ENCODE measurements at regions not wholly inside any gene's neighbourhood (a gene's known extent, or its start where the extent isn't known, plus 50 kb on each side); places are given as distances from the start of the nearest gene placed in this dataset.

DNA sequence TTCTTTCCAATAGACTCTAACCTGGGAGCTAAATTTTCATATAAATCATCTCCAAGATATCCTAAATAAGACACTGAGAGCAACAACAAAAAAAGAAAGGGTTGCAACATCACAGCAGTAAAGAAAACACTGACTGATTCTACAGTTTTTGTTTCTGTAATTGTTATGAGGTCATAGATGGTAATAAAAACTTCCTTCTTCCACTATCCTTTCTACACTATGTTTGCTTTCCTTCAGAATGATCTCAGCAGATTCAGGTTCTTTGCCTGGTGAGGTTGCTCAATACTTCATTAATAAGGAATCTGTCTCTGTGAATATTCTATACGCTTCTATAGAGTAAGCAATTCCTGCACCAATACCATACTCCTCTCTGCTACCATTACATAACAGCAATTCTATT is 835.6 kb upstream of the GRAMD2B start:
- DNase-seq: no peak

DNA sequence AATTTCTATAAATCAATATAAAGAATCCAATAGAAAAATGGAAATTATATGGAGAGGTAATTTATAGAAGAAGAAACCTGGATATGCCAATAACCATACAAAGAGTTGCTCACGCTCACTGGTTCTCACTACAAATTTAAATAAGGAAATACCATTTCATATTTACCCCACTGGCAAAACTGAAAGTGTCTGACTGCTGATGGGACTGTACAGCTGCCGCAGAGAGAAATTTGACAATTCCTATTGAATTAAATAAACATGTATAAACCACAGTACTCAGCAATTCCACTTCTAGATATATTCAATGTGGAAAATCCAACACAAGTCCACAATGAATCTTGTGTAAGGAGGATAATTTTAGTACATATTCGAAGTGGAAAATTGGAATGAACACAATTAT is 830.4 kb upstream of the GRAMD2B start:
- DNase-seq: no peak

DNA sequence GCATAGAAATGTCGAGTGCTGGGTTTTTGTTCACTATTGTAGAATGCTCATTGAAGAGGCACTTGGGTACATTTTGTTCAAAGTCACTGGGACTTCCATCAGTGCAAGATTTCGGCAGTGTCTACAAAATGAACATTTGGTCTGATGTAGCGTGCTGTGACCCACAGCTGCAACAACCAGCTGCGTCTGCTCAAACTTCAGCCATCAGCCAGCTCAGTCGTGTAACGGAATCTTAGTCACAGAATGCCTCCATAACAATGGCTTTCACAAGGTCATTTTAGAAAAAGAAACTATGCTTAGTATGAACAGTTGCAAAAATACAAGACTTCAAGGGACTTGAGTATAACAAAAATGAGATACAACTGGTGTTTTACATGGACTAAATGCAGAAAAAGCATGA is 828.1 kb upstream of the GRAMD2B start:
- DNase-seq: no peak

DNA sequence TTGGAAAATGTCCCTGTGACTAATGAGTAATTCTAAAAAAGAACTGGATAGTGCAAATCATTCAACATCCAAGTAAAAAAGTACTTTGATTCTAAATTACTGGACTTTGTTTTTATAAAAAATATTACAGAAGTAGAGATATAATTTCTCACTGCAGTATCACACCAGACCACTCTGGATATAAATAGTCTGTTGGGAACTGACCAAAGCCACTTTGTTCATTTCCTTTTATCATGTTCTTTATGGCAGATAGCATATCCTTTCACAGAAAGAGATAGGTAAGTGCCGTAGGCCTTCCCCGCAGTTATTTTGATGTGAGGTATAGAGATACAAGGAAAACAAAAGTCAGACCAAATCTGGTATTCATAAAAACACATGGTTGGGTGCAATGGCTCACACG is 827.4 kb upstream of the GRAMD2B start:
- no peak for DNase-seq

DNA sequence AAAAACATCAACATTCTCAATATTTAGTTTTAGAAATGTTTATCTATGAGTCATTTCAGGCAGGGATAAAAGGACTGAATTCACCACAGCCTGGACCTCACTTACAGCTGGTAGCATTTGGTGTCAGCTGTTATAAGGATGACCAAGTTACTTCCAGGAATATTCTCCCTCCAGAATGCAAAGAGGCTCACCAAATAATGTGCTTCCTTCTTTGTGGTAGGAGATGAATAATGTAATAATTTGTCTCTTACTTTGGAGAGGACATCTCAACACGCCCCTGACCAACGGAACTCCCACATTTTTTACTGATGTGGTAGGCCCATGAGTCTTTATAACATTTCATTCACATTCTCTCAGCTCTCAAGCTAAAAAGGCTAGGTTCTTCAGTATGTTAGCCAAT is 825.9 kb upstream of the GRAMD2B start:
- DNase-seq: no peak

DNA sequence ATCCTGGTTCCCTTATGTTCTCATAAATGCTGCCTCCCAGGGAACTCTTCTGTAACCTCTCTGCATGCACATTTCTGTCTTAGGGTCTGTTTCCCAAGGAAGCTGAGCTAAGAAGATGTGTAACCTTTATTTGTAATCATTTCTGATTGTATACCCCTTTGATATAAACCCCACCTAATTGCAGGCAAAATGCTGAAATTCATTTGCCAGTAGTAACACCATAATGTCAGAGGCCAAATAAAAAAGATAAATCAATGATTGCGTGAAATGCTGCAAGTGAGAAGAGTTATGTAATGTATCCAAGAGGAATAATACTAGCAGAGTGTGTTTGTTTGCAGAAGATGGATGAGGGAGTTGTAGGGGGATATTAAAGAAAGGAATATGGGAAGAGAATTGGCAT is 822.6 kb upstream of the GRAMD2B start:
- no peak for DNase-seq

DNA sequence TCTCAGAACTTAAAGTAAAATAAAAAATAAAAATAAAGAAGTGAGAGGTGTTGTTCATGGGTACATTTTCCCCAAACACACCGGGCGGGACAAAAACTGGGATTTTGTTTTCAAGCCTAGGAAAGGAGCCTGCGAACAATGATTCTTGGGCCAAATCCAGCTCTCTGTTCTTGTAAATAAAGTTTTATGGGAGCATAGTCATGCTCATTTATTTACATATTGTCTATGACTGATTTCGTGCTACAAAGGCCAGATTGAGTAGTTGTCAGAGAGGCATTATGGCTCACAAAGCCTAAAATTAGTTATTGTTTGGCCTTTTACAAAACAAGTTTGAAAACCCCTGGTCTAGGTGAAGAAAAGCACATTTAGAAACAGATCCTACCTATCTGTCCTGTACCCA is 821.0 kb upstream of the GRAMD2B start:
- DNase-seq: no peak

DNA sequence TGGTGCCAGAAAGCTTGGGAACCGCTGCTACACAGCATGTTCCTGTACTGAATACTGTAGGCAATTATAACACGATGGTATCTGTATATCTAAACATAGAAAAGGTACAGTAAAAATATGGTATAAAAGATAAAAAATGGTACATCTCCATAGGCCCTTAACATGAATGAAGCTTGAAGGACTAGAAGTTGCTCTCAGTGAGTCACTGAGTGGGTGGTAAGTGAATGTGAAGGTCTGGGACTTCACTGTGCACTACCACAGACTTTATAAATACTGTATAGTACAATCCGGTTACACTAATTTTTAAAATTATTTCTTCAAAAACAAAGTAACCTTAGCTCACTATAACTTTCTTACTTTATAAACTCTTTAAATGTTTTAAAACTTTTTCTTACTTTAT is 819.9 kb upstream of the GRAMD2B start:
- no peak for DNase-seq

DNA sequence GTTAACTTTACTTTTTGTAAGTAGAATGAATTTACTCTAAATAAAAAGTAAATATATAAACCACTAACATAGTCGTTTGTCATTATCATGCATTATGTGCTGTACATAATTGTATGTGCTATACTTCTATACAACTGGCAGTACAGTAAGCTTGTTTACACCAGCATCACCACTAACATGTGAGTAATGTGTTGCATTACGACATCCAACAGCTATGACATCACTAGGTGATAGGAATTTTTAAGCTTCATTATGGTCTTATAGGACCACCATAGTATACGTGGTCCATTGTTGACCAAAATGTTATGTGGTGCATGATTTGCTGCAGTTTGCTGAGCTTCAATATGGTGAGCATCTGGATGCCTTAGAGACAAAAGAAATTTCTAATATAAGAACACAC is 819.1 kb upstream of the GRAMD2B start:
- no peak for DNase-seq

DNA sequence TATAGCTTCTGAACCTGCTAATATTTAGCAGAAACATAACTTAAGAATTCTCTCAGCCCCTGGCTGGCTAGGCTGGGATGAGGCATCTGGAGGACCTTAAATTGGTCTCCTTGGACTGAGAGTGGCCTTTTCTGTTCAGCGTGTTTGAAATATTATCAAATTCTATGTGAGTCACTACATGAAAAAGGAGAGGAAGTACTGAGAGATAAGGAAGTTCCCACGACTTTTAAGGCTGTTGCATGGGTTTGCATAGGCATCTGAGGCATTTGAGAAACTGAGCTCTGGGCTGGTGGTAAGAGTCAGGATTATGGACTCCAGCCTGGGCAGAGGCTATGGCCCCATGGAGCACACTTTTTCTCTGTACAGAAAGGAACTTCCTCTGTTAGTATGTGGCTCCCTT is 816.2 kb upstream of the GRAMD2B start:
- DNase-seq: no peak

DNA sequence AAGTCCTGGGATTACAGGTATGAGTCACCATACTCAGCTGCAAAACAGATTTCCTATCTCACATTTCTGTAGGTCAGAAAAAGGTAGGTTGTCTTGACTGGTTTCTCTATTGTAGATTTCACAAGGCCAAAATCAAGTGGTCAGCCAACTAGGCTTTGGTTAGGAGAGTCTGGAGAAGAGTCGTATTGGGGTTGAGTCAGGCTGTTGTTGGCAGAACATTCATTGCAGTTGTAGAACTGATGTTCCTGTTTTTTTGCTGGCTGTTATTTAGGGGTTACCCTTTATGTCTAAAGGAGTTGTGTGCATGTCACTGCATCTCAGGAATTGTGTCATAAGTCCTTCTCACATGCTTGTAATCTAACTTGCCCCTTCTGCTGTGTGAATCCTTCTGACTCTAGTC is 814.2 kb upstream of the GRAMD2B start:
- DNase-seq: no peak

DNA sequence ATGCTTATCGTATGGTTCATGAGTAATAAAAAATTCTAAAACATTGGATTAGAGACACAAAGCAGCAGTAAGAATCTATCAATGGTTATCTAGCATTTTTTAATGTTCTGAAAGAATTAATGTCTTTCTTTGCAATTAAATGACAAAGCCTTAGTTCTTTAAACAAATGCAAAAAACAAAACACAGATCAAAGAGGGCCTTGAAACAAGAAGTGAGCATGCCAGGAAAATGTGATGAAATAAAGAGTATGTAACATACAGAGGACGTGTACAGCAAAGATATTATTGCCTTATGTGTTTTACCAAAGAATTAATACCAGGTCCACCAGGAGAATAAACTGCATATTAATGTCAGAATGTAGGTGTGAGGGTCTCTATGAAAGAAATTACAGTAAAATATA is 812.3 kb upstream of the GRAMD2B start:
- no peak for DNase-seq

DNA sequence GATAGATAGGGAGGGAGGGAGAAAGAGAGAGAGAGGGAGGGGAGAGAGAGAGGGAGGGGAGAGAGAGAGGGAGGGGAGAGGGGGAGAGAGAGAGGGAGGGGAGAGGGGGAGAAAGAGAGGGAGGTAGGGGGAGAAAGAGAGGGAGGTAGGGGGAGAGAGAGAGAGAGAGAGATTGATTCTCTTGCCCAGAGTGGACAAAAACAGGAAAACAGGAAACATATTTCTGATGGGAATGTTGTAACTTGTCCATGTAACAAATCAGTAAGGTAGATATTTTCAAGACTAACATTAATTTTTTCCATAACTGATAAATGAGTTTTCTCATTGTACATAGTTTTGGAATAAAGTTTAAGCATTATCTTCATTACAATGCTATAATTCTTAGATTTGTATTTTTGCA is 811.7 kb upstream of the GRAMD2B start:
- DNase-seq: no peak

DNA sequence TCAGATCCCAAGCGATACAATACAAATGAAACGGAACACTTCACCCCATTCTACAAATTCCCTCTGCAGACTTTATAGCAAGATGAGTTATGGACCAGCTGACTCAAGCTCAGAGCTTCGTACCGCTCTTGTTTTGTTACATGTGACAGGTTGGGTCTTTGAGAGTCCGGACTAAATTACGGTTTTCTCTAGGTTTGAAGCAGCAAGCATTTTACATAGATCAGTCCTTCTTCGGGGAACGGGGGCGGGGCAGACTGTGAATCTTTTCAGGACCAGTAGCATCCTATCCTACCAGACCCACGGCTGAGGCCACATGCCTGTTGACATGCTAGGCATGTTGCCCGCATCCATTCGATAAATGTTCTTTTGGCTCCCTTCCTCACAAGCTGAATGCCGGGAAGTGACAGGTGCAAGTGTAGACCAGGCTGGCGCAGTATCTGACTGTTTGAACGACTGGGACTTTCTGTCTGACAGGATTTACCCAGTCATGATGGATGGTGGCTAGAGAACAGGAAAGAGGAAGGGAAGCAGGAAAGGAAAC is 811.0 kb upstream of the GRAMD2B start:
- no peak for DNase-seq

DNA sequence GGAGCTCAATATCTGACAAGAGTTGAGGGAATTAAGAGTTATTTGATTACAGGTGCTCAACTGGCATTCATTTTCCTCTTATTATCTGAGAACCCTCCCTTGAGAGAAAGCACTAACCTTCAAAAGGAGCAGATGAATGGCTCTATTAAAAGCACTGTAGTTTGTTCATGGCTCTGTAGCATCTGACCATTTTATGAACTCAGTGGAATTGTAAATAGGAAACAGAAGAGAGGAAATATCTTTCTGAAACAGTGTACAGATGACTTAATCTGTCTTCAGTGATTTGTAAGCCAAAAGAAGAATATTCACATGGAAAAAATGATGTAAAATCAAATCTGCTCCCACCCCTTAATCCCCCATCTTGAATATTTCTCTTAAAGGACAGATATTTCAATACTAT is 810.4 kb upstream of the GRAMD2B start:
- no peak for DNase-seq

DNA sequence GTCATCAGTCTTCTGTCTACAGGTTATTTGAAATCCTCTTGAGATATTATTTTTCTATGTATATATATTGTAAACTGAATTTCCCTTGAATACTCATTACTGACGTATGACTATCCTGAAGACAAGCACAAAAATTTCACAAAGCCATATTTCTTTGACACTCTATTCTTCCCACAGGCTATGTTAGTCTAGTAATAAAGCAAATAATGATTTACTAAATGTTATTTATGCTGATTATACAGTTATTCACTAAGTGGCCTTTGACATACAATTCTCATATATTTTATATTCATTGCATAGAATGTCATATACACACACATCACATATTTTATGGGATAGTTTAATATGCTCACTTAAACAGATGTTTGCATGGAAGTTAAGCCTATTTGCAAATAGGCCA is 793.0 kb upstream of the GRAMD2B start:
- no peak for DNase-seq

DNA sequence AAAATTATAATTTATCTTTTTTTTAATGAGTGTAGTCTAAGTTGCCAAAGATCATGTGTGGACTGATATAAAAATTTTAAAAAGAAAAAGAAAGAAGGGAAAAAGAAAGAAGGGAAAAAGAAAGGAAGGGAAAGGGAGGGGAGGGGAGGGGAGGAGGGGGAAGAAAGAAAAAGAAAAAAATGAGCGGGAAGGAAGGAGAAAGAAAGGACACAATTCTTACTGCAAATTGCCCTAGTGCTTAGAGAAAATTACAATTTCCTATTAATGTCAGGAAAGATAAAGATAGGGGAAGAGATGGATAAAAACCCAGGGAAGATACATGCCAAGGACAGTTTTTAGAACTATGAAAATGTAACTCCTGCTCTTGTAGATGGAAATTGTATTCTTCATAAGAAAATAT is 789.7 kb upstream of the GRAMD2B start:
- DNase-seq: no peak

DNA sequence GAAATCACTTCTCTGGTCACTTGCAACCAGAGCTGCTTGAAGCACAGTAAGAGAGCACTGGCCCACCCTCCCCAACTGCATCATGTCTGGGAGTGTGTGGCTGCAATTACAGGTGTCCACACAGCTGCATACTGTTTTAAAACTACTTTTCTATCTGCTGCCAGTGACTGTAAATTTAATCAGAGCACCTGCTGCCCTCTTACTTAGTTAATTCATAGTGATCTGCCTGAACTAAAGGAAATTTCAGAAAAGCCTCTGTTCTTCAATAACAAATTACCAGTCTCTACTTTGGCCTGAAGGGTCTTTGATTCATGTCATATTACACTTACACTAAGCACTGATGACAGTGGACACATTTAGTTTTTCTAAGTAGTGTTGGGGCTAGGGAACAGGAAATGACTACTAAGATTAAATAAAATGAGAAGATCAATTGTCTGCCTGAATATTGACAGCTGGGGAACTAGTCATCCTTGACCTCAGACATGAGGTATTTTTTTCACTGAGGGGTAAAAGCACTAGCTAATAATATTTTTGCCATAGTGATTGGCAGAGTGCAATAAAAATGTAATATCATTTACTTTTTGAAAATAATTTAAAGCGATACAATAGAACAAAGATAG is 788.9 kb upstream of the GRAMD2B start:
- no peak for DNase-seq

DNA sequence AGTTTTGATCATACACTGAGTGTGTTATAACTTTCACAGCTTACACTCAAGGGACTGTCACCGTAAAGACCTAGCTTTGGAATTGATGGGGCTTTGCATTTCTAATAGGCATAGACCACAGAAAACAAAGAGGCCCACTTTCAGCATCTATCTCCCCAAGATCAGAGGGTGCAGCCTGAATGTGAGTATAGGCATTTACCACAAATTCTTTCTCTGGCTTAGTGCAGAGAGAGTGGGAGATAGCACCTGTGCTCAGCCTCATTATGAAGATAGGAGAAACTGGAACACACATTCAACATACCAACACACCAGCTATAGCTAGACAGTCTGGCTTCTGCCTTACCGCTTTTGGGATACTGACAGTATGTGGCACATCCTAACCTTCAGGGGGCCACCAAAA is 783.4 kb upstream of the GRAMD2B start:
- no peak for DNase-seq

DNA sequence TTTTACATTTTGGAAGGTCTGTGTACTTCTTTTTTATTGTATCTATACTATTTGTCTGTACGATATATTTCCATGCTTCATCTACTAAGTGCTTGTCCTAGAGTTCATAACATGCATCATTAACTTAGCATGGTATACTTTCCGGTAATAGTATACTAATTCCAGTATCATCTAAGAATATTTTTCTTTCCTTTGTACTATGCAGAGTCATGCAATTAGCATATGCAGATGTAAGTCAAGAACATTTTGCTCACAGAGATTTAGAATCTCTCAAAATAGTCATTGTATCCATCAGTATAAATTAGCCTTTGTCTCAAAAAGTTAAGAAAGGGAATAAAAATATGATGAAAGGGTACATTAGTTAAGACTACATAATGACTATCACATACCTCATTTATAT is 770.4 kb upstream of the GRAMD2B start:
- no peak for DNase-seq

DNA sequence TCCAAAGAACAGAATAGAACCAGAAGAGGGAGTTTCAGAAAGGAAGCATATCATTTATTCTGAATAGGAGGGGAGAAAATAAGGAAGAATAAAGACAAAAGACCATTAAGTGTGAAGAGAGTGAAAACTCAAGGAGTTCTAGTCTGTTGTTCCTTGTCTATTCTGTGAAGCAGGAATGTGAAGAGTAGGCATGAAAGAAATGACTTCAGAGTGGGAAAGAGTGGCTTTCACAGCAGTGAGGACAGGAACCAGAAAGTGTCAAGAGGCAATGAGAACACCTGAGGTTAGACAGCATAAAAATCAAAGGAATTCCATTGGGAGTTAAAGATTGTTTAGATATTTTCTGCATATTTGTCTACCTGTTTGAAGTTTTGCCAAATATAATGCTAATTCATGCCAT is 768.8 kb upstream of the GRAMD2B start:
- no peak for DNase-seq

DNA sequence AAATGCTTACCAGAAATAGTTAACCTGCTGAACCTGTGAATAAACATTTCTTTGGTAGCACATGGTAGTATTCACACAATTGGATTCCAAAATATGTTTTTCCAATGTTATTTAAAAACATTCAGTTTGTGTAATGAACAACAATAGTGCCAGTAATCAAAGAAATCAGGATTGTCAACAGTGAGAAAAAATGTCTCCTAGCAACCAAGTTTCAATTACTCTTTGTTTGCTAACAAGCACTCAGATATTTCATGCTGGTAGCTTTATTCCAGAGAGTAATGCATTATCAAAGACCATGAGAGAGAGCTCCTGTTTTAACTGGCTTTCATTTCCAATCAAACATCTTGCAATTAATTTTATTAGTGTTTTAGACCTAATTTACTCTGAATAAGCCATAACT is 768.1 kb upstream of the GRAMD2B start:
- DNase-seq: no peak

DNA sequence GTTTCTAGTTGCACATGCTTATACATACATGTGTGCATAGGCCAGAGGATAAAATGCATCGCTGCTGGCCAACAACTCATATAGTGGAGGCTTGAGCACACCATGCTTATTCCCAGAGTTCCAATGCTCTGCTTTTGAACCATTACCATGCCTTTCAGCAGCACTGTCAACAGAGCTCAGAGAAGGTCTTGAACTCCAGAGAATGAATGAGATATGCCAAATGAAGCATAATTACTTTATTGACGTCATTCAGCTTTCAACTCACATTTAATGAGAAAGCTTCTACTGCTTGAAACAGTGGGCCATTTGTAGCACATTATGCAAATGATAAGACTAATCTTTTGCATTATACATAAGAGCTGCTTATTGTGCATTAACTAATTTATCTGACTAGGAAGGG is 765.3 kb upstream of the GRAMD2B start:
- DNase-seq: no peak

DNA sequence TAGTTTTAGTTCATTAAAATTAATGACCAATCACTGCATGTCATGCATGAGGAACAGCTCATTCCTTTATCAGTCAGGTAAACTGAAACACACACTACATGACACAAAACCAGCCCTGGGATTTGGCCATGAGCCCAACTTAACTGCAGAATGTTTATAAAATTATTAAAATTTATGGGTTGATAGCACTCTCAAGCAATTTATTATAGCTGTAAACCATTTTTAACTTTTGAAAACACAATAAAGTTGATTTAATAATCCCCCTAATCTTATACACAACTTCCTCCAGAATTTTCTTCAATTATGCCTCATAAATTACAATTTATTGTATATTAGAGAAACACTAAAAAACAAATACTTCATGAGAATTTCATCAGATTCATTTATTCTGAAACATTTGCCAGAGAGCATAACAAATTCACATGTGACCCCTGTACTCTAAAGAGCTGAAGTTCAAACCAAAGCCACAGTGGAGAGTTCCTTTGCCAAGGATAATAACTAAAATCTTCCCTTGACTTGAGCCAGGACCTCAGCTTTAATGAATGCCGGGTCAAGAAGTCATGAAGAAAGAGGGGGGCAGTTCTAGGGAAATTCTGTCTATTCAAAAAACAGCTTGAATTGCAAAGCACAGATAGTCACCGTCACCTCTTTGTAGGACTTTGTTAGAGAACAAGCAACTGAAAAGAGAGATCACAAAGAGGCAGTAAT is 763.7 kb upstream of the GRAMD2B start:
- DNase-seq: no peak
